H1 (cell line): ENCODE measurements at regions not wholly inside any gene's neighbourhood (a gene's known extent, or its start where the extent isn't known, plus 50 kb on each side); places are given as distances from the start of the nearest gene placed in this dataset.

Experiments
- CHD1 ChIP-seq: IDR thresholded peaks from 2 replicates; pipeline ENCODE4 v1.6.1; 2012; ENCODE audit warnings: low read depth, low read length, improper control_type of control experiment
- EP300 ChIP-seq, 2 experiments: IDR thresholded peaks; 1 replicate in 1 of 2; 2 replicates in 1 of 2; pipeline ENCODE4 v1.6.1; 2011 to 2012; ENCODE audit warnings: low read depth in 2 of 2, low read length in 2 of 2, mild to moderate bottlenecking in 2 of 2, borderline replicate concordance in 1 of 2, inconsistent platforms in 1 of 2, moderate library complexity in 1 of 2
- FOSL1 ChIP-seq: IDR thresholded peaks from 2 replicates; pipeline ENCODE4 v1.6.1; 2011; ENCODE audit warnings: mild to moderate bottlenecking, low read depth, low read length, moderate library complexity; ENCODE audit not compliant: insufficient read depth
- PHF8 ChIP-seq: fragments of 200-600 bp; sonication (generic); conservative IDR thresholded peaks from 2 replicates; pipeline ENCODE4 v1.7.1; 2012; ENCODE audit warnings: low read depth, mild to moderate bottlenecking, inconsistent platforms, low read length, moderate library complexity
- RAD21 ChIP-seq, 2 experiments: IDR thresholded peaks in 1 of 2; conservative IDR thresholded peaks in 1 of 2; 2 replicates each; pipeline ENCODE4 v1.6.1; 2011; ENCODE audit warnings: low read depth in 2 of 2, low read length in 2 of 2, improper control_type of control experiment in 1 of 2, inconsistent platforms in 1 of 2, mild to moderate bottlenecking in 1 of 2, moderate library complexity in 1 of 2
- TAF1 ChIP-seq: IDR thresholded peaks from 2 replicates; pipeline ENCODE4 v1.6.1; 2011; ENCODE audit warnings: mild to moderate bottlenecking, low read depth, low read length
- TAF7 ChIP-seq: optimal IDR thresholded peaks from 2 replicates; pipeline ENCODE3; 2011; ENCODE audit warnings: low read depth, mild to moderate bottlenecking, inconsistent platforms, low read length, moderate library complexity, borderline replicate concordance

DNA sequence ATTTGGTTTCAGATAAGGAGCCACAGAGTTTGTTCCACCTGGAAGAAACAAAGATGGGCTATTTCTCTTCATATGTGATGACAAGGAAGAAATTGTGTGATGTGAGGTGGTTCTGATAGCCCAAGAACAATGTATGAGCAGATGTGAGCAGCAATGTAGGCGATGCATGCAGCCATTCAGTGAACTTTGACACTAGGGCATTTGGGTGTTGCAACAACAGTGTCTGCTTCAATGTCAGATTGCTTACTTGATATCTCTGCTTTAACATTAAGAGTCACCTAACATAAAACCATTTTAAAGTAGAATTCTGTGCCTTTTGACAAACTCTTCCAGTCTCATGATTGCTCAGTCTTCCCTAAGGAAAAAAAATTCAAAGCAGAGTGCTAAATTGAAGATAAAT, 865.4 kb downstream of the SLITRK6 start (continued):
- TF ChIP-seq EP300 (IDR thresholded peaks at IDR 0.05; ENCODE audit: borderline replicate concordance in 1 of 2, low read depth in 2 of 2, low read length in 2 of 2), result no peak
- no peak for TF ChIP-seq TAF7
- TF ChIP-seq PHF8, result no peak
- no peak for TF ChIP-seq RAD21 (IDR thresholded peaks at IDR 0.05 in 1 of 2, conservative IDR thresholded peaks at IDR 0.05 in 1 of 2; ENCODE audit: low read depth in 2 of 2, low read length in 2 of 2)
- TF ChIP-seq TAF1, result no peak
- TF ChIP-seq CHD1, result no peak
- TF ChIP-seq FOSL1, result no peak
